HG02642 (cell line): ENCODE measurements at regions not wholly inside any gene's neighbourhood (a gene's known extent, or its start where the extent isn't known, plus 50 kb on each side); places are given as distances from the start of the nearest gene placed in this dataset.

ENCODE experiments used
- ATAC-seq: cut with Tn5 transposase; IDR thresholded peaks from one replicate; pipeline ENCODE4 v1.9.1; 2021; ENCODE audit warnings: mild to moderate bottlenecking; ENCODE audit not compliant: unreplicated experiment, poor library complexity

DNA sequence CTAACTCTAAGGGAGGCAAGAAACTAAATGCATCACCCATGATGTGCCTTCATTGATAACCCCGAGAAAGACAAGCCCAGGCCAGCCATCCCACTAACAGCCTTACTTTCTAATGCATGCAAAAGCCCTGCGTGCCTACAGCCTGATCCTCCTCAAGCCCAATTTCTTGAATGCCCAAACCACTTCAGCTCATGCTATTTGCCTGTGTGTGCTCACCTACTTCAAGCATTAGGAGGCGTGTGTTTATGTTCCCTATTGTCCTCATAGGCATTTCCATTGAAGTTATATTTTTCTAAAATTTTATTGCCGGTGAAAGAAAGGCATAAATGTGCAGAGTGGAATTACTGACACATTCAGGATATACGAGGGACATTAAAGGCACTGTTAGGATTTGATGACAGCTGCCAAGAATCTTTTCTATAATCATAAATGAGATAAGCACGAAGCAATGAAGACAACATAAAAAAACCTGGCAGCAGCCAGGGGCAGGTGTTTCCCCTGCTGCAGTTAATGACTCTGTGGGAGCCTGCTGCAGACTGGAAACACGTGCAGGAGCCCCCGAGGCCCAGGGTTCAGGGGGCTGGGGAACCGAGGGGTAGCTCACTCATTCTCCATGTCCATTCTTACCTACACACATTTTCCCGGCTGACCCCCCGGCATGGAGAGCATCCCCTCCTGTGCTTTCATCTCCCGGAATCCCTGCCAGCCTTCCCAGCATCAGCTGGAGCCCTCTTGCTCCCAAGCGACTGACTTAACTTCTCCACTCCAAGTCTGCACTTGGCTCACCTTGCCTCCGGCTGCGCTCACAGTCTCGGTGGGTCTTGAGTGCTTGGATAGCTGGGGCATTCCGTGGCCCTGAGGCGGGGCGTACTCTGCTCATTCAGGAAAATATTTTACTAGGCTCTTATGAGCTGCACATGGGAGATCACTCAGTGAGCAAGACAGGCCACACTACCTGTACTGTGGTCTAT, 292.3 kb upstream of the SIX2 start:
- ATAC-seq, result no peak

DNA sequence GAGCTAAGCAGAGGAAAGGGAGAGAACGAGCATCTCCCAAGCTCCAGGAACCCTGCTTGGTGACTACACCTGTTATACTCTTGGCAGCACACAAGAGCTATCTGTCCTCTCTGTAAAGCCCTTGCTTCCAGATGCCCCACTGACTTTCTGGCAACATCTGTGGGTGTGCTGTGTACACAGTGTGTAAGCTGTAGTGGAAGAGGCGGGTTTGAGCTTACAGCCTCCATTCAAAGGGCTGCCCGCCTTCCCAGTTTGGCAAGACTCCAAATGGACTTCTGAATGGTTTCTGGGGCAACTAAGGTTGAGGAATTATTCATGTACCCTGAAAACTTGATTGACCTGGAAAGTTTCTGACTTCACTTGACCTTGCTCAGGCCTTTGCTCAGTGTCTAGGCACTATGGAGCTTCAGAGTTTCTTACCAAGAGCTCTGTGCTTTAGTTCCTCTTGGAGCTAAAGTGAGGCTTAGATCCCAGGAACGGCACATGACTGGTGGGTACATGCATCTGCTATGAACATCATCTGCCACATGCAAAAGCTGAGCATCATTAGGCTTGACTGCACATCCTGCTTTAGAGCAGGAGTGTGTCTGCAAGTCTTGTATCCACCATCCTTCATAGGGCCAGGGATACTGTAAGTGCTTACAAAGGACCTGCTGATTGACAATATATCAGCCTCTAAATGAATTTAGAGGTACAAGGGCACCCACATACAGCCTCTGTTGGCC, 290.9 kb upstream of the SIX2 start:
- no peak for ATAC-seq

GRCh38 chr2:45299361-45299760, 290.1 kb upstream of the SIX2 start:
- no peak for ATAC-seq

- no peak for ATAC-seq
These were observed 283.9 kb upstream of the SIX2 start for GRCh38 chr2:45293182-45293581.

DNA sequence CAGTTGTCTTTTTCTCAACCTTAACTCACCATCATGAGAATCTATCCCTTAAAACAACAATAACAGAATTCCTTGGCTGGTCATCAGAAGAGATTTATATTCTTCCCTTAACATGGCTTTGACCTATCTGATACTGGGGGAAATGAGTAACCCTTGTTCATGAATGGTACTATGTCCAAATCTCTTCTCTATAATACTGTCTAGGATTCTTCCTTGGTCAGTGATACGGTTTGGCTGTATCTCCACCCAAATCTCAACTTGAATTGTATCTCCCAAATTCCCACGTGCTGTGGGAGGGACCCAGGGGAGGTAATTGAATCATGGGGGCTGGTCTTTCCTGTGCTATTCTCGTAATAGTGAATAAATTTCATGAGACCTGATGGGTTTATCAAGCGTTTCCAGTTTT, 282.0 kb upstream of the SIX2 start:
- ATAC-seq, result no peak

DNA sequence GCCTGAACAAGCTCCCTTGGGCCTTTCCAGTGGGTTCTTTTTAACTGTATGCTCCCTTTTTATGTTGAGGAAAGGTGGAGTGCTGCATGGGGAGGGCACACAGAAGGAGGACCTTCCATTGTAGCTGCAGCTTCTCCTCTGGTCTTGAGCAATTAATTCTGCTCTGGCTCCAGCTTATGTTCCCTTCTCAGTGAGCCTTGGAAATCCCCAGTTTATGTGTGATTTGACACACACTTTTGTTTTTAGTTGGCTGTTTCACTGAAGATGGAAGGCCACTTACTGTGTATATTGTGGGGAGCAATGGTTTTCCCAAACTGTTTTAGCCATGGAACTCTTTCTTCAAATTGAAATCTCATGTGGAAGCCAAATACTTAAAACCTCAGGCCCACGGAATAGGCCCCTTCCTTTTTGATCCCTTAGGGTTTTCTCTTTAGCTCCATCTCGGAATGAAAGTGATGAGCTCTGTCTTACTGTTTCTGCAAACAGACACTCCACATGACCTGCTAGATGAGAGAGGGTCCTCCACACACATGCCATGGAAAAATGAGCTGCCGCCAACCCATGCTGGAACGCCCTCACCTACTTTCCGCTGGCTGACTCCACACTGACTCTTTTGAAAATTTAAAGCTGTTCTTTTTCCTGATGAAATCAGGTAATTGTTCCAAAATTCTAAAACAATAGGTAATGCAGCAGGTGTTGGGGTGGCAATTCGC, 280.9 kb upstream of the SIX2 start:
- peak; percentile 74 for ATAC-seq

GRCh38 chr2:45288532-45289417, 279.5 kb upstream of the SIX2 start:
- ATAC-seq, result no peak

GRCh38 chr2:45287045-45287444, 277.8 kb upstream of the SIX2 start:
- ATAC-seq, result no peak

- no peak for ATAC-seq
These were observed 276.6 kb upstream of the SIX2 start for GRCh38 chr2:45285771-45286390.

DNA sequence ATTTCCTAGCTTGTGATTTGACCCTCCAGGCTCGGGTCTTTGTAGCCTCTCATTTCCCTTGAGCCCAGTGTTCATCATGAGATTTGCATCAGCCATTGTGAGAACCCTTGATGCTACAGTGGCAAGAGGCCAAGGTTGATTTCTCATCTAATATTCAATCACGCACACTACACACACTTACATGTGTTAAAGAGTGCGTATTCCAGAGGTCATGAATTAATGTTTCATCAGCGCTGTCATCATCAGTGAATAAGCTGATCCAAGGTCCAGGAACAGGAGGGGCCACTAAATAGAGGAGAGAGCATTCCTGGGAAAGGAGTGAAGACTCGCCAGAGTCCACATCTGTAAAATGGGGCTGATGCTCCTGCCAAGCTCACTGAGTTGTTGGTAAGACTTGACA, 276.1 kb upstream of the SIX2 start:
- ATAC-seq, result no peak

- ATAC-seq, result no peak
These were observed 275.4 kb upstream of the SIX2 start for GRCh38 chr2:45284621-45284995.

DNA sequence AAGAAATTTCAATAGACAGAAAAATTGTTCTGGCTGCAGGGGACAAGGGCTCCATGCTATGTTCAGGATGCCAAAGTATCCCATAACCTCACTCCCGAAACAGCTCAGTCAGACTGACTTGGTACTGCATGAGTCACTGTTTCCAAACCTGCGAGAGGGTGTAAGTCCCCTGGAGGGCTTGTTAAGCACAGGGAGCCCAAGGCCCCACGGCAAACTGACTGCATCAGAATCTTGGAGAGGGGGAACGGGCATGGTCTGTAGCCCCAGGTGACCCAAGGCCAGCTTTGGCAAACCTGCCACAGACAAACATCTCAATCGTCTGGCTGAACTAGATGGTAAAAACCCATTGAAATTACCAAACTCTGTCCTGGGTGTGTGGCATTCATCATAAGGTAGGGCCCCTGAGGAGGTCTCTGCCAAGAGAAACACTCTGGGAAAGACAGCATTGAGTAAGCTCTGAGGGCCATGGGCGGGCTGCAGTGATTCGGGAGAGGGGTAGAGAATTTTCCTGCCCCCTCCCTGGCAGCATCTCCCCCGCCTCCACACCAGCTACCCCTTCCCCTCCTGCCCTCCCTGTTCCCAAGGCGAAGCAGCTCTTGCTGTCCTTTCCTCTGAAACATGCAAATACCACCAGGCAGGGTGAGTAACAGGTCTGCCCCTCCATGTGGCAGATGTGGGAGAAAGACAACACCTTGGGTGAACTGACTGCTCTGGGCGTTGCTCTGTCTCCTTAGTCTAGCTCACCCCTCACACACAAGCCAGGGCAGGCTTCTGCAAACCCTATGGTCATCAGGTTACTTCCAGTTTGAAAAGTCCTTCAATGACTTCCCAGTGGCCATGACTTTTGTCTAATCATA, 274.7 kb upstream of the SIX2 start:
- no peak for ATAC-seq

DNA sequence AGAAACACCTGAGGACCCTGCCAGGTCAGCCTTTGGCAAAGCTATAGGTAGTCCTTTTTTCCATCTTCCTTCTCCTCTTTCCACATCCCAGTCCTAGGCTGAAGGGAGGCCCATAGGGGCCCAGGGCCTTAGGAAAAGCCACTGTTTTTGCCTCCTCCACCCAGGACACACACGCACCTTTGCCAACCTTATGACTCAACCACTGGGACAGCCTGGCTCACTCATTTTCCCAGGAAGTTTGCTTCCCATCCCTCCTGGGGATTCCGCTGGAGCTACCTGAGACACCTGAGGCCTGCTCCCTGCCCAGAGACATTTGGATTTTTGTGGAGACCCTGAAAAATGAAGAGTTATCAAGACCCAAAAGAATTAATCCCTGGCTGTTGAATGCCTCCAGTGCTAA, 273.4 kb upstream of the SIX2 start:
- no peak for ATAC-seq

- no peak for ATAC-seq
These were observed 272.1 kb upstream of the SIX2 start for GRCh38 chr2:45281311-45281710.

- ATAC-seq, result no peak
These were observed 271.5 kb upstream of the SIX2 start for GRCh38 chr2:45280794-45281193.

GRCh38 chr2:45279356-45279755, 270.1 kb upstream of the SIX2 start:
- no peak for ATAC-seq

DNA sequence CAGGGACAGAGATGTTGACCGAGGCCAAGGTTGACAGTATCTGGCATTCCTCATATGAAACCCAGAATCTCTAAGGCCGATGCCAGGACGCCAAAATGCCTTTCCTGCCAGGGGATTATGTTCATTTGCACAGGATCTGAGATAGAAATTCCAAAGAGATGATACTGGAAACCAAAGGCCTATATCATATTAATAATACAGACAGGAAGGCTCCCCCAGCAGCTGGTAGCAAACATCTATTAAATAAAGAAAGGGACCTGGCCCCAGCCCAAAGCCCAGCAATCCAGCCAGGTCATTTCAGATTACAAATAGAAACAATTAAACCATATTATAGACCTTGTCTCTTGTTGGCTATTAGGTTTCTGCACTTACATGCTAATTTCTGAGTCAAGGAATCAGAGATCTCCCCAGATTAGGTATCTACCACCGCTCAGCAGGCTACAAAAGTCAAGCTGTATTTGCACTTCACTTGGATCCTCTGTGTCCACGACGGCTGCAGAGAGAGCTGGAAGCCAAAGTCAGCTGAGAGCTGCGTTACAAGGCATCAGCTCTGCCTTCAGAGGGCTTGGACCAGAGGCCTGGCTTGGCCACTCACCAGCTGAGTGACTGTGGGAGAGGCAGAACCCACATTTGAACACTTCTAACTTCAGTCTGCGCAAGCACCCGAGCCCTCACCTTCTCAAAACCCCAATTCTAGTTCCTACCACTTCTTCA, 269.3 kb upstream of the SIX2 start:
- ATAC-seq, result no peak

- no peak for ATAC-seq
These were observed 267.7 kb upstream of the SIX2 start for GRCh38 chr2:45276914-45277313.
